Epithelial cell of esophagus (primary cell): ENCODE measurements at regions not wholly inside any gene's neighbourhood (a gene's known extent, or its start where the extent isn't known, plus 50 kb on each side); places are given as distances from the start of the nearest gene placed in this dataset.

Experiments
- DNase-seq: peaks from one replicate; pipeline ENCODE4 v3.0.0; 2010; ENCODE audit warnings: low read depth
- H3K4me3 ChIP-seq: 2 replicates; pipeline ENCODE4 v1.5.1; 2011; ENCODE audit warnings: mild to moderate bottlenecking, low read length, control low read depth
- TF ChIP-seq, protein P1 (sequence below): IDR thresholded peaks from 2 replicates; pipeline ENCODE4 v1.5.1; 2011; ENCODE audit warnings: low read depth, mild to moderate bottlenecking, low read length, control low read depth, inconsistent platforms; ENCODE audit not compliant: insufficient read depth; ENCODE audit errors: missing control alignments

DNA sequence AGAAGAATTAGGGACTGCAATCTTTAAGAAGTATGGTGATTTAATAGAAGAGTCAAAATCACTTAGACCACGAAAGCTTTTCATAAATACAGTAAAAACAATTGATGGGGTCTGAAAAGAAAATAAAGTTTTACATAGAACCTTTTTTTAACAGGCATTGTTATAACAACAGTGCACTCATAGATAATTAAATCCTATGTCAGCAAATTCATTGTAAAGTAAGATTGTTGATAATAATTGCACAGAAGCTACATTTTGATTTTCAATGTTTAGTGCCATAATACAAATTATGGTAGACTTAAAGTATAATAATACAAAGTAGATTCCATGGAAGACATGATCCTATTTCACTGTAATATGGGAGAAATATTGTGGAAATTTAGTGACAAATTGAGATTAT is 130.7 kb upstream of the FSIP2 start:
- DNase-seq, result no peak
- TF ChIP-seq, protein P1, sequence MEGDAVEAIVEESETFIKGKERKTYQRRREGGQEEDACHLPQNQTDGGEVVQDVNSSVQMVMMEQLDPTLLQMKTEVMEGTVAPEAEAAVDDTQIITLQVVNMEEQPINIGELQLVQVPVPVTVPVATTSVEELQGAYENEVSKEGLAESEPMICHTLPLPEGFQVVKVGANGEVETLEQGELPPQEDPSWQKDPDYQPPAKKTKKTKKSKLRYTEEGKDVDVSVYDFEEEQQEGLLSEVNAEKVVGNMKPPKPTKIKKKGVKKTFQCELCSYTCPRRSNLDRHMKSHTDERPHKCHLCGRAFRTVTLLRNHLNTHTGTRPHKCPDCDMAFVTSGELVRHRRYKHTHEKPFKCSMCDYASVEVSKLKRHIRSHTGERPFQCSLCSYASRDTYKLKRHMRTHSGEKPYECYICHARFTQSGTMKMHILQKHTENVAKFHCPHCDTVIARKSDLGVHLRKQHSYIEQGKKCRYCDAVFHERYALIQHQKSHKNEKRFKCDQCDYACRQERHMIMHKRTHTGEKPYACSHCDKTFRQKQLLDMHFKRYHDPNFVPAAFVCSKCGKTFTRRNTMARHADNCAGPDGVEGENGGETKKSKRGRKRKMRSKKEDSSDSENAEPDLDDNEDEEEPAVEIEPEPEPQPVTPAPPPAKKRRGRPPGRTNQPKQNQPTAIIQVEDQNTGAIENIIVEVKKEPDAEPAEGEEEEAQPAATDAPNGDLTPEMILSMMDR, result no peak
- no peak overlapping the region for H3K4me3 ChIP-seq

DNA sequence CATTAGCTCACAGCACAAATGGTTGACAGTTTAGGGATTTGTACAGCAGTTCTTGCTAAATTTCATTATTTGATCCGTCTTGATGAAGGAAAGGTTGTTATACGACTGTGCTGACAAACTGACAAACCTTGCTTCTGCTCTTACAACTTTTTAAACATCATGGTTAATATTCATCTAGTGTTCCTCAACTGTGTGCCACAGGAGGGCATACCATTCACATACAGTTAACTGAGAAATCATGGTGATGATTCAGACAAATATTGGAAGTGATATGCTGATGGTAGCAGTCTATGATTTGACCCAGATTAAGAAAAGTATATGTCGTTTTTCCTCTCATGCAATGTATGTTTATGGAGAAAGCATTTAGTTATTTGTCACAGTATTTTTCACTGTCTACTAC is 129.8 kb upstream of the FSIP2 start:
- H3K4me3 ChIP-seq, result no peak overlapping the region
- TF ChIP-seq, protein P1, result no peak
- DNase-seq, result peak; percentile 32

DNA sequence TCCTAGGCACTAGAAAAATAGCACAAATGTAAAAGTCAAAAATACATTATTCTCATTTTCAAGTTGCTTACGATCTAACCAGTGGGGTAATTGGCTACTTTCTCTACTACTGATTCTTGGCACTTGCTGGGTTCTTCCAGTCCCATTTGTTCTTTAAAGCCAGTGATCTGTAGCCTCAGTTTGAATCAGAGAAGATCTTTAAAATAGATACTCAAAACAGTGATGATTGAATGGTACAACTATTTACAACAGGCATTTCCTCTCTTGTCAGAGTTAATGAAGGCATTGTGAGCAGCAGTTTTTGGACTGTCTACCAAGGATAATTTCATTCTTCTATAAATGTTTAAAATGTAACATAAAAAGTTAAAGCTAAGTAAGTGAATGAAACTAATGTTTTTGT is 128.3 kb upstream of the FSIP2 start:
- no peak overlapping the region for H3K4me3 ChIP-seq
- TF ChIP-seq, protein P1, result no peak
- DNase-seq, result no peak

DNA sequence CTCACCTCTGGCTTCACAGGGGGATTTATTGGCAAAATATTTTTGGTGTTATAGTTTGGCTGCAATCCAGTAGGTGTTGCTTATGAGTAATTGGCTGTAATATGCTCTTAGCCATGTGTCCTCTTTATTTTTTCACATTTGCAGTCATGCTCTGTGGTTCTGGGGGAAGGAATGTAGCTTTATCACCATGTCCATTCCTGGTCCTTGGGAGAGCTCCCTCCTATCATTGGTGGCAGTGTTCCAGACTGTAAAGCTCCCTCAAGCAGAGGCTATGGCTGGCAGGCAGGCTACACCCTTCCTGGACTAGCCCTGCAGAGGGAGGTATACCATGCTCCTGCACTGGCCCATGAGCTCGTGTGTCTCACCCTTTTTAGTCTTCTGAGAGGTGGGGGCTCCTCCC is 120.0 kb upstream of the FSIP2 start:
- DNase-seq, result peak; percentile 29
- TF ChIP-seq, protein P1, result peak; percentile 6

DNA sequence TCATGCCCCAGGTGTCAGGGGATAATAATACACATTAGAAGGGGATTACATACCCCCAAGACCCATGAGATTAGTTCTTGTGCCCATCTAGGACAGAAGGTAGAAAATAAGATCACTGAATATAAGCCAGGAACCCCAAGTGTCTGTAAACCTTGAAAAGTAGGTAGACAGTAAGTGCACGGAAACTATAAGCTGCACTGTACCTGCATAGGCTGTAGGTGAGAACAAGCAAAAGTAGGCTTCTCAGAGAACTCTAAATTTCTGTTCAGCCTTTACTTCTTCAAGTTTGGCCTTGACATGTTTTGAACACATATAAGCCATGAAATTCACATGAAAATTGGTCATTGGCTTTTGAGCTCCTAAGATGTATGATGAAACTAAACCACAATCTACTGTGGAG is 113.0 kb upstream of the FSIP2 start:
- TF ChIP-seq, protein P1, result no peak
- H3K4me3 ChIP-seq, result no peak overlapping the region
- no peak for DNase-seq

More for the DNA sequence above, 120.0 kb upstream of the FSIP2 start:
- no peak overlapping the region for H3K4me3 ChIP-seq

DNA sequence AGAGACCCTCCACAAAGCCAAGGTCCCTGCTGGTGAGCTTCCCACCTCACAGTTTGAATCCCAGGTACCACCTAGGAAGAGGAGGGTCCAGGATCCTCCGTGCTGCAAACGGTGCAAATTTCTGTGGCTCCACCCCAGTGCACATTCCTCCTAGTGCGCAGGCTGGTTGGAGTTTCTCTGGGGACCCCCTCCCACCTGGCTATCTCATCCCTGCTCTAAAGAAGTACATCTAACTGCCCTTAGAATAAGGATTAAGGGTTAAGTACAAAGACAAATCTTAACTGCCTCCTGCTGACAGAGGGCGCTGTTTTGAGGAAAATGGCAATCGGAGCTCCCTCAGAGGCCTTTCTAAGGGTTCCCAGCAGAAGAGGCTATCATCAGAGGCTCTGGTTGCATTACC is 109.6 kb upstream of the FSIP2 start:
- TF ChIP-seq, protein P1, result peak; percentile 40
- peak; percentile 29 for DNase-seq

DNA sequence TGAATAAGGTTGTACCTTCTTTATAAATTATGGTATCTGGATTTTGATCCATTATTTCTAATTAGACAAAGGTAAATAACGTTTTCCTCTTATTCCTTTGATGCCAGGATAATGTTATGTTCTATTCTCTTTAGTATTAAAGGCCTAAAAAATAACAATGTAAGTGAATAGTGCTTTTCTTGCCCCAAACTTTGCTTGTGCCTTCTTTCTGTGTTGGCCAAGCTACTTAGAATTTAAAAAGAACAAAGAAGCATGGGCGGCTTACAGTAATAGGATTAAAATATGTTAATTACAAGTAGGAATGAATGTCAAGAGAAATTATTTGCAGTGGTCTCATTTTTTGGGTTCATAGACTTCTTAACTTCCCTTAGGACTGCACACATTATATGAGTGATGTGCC is 105.0 kb upstream of the FSIP2 start:
- no peak overlapping the region for H3K4me3 ChIP-seq
- no peak for DNase-seq
- TF ChIP-seq, protein P1, result no peak

More for the DNA sequence above, 109.6 kb upstream of the FSIP2 start:
- no peak overlapping the region for H3K4me3 ChIP-seq
